Activated naive CD4-positive, alpha-beta T cell treated with anti-CD3 and anti-CD28 coated beads for 36 hours (primary cell): ENCODE measurements at regions not wholly inside any gene's neighbourhood (a gene's known extent, or its start where the extent isn't known, plus 50 kb on each side); places are given as distances from the start of the nearest gene placed in this dataset.
"Not testable (repeated sequence)": the region's sequence is repeated elsewhere in the genome, so short reads cannot be mapped to it uniquely, and the experiment has no call there.

ENCODE experiments used
- CTCF ChIA-PET: fragments of 350-600 bp; sonication (Branson Sonifier 250); formaldehyde crosslinking; loops from one replicate; lab custom pipeline; 2021; ENCODE audit warnings: antibody characterized with exemption; lab: Charles Lee
- DNase-seq: peaks from one replicate; pipeline ENCODE4 v3.0.0-alpha.2; 2020
- H3K27ac Mint-ChIP-seq: one replicate; pipeline ENCODE4 v1.8.0; 2021; ENCODE audit warnings: mild to moderate bottlenecking, mixed read lengths
- H3K27me3 Mint-ChIP-seq: one replicate; pipeline ENCODE4 v1.8.0; 2021; ENCODE audit warnings: low read depth, mixed read lengths
- H3K36me3 Mint-ChIP-seq: one replicate; pipeline ENCODE4 v1.8.0; 2021; ENCODE audit warnings: low read depth, mixed read lengths
- H3K4me1 Mint-ChIP-seq: one replicate; pipeline ENCODE4 v1.8.0; 2021; ENCODE audit warnings: low read depth, mixed read lengths
- H3K4me3 Mint-ChIP-seq: one replicate; pipeline ENCODE4 v1.8.0; 2021; ENCODE audit warnings: mild to moderate bottlenecking, moderate library complexity, mixed read lengths
- H3K9me3 Mint-ChIP-seq: one replicate; pipeline ENCODE4 v1.8.0; 2021; ENCODE audit warnings: mixed read lengths
- intact Hi-C: fragments of 100-400 bp; cut with micrococcal nuclease; formaldehyde crosslinking; loops from one replicate; pipeline ENCODE4 v1.15.1; 2023

DNA sequence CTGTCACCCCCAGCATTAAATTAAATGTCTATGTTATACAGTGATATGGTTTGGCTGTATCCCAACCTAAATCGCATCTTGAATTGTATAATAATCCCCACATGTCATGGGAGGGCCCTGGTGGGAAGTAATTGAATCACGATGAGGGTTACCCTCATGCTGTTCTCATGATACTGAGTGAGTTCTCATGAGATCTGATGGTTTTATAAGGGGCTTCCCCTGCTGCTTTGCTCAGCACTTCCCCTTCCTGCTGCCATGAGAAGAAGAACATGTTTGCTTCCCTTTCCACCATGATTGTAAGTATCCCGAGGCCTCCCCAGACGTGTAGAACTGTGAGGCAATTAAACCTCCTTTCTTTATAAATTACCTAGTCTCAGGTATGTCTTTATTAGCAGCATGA lies 445.7 kb downstream of the MRPL39 start:
- no peaks in the 10 kb centered on the region for H3K36me3 Mint-ChIP-seq
- H3K9me3 Mint-ChIP-seq = peaks cover 9% of the 10 kb centered on the region
- no peak for DNase-seq
- H3K4me3 Mint-ChIP-seq = no peak overlapping the region
- intact Hi-C loops = no loop called here
- H3K27me3 Mint-ChIP-seq = no peaks in the 10 kb centered on the region
- CTCF ChIA-PET = no interaction called here
- H3K27ac Mint-ChIP-seq = no peak overlapping the region
- no peaks in the 10 kb centered on the region for H3K4me1 Mint-ChIP-seq

DNA sequence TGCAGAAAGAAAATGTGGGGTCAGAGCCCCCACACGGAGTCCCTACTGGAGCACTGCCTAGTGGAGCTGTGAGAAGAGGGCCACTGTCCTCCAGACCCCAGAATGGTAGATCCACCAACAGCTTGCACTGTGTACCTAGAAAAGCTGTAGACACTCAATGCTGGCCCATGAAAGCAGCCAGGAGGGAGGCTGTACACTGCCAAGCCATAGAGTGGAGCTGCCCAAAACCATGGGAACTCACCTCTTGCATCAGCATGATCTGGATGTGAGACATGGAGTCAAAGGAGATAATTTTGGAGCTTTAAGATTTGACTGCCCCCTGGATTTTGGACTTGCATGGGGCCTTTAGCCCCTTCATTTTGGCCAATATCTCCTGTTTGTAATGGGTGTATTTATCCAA lies 452.3 kb downstream of the MRPL39 start:
- H3K27me3 Mint-ChIP-seq, CTCF ChIA-PET: not testable (repeated sequence)

DNA sequence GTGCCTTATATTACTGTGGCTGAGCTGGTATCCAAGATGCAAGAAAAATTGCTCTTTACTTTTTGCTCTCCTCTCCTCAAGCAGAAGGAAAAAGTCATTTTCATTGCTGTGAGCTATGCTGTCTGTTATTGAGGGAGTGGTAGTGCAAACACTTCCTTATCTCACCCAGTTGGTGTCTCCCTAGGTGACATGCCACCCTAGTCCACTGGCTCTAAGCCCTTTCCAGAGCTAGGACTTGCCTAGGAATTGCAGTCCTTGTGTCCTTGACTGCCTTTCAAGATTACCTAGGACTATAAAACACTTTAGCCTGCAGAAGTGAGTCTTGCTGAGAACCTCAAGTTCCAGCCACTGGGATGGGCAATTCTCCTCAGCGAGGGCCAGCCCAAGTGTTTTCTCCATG lies 458.3 kb downstream of the MRPL39 start:
- intact Hi-C loops = no loop called here
- CTCF ChIA-PET = no interaction called here
- no peaks in the 10 kb centered on the region for H3K27me3 Mint-ChIP-seq

More for the DNA sequence above, 452.3 kb downstream of the MRPL39 start:
- intact Hi-C loops, H3K36me3 Mint-ChIP-seq, H3K4me3 Mint-ChIP-seq, H3K4me1 Mint-ChIP-seq, DNase-seq, H3K9me3 Mint-ChIP-seq, H3K27ac Mint-ChIP-seq: not testable (repeated sequence)

DNA sequence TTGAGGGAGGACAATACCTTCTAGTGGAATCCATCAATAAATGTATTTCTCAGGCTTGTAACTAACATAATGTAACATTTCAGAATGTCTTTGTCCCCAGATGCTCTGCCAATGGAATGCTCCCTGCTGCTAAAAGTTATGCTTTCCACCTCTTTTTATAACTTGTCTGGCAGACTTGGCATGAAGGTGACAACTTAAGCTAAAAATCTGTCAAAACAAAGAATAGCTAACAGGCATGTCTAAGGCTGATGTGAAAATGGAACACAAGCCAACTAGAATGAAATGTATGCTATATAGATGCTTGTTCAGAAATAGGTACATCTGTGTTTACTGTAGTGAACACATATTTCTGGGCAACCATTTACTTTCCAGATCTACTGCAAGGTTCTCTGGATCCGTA lies 467.9 kb downstream of the MRPL39 start:
- H3K4me1 Mint-ChIP-seq = no peaks in the 10 kb centered on the region
- no peak for DNase-seq
- H3K36me3 Mint-ChIP-seq = no peaks in the 10 kb centered on the region
- no peak overlapping the region for H3K27ac Mint-ChIP-seq
- H3K4me3 Mint-ChIP-seq = no peak overlapping the region
- no peaks in the 10 kb centered on the region for H3K27me3 Mint-ChIP-seq
- H3K9me3 Mint-ChIP-seq = no peaks in the 10 kb centered on the region
- intact Hi-C loops = no loop called here
- CTCF ChIA-PET = no interaction called here

More for the DNA sequence above, 458.3 kb downstream of the MRPL39 start:
- peaks cover 1% of the 10 kb centered on the region for H3K9me3 Mint-ChIP-seq
- H3K4me1 Mint-ChIP-seq = no peaks in the 10 kb centered on the region
- H3K27ac Mint-ChIP-seq = no peak overlapping the region
- DNase-seq = no peak
- no peaks in the 10 kb centered on the region for H3K36me3 Mint-ChIP-seq
- H3K4me3 Mint-ChIP-seq = no peak overlapping the region

DNA sequence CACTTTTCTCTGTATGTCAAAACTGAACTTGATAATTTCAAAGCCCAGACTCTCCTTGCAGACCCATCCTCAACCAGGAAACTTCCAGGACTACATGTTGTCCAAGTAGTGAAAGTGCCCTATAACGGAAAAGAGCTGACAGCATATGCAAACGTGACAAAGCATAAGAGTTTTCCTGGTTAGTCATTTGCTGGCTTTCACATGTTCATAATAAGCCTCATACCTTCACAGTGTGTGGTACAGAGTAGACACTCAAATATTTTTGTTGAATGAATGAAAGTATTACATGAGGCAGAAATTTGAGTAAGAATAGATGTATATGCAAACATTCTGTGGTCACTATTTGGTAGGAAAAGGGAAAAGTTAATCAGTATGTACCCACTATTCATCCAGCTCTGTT lies 473.3 kb downstream of the MRPL39 start:
- intact Hi-C loops = no loop called here
- no peak for DNase-seq
- Mint-ChIP-seq H3K4me3 (no peak overlapping the region), H3K4me1 (no peaks in the 10 kb centered on the region), H3K36me3 (no peaks in the 10 kb centered on the region), H3K9me3 (no peaks in the 10 kb centered on the region), H3K27ac (no peak overlapping the region), H3K27me3 (no peaks in the 10 kb centered on the region)
- CTCF ChIA-PET = no interaction called here

DNA sequence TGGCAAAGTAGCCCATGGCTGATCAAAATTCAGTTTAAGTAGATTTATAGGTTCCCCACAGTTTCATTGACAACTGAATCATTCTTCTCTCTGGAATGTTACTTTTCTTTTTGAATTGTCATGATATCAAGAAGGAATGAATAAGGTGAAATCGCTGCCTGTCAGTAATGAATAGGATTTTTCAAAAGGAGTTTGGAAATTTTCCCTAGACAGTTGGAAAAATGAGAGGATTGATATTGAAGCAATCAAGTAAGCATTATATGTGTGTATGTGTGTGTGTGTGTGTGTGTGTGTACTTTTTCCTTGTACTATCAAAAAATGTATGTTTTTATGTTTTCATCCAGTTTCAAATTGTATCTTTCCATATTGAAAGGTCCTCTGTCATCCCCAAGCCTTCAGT lies 479.5 kb downstream of the MRPL39 start:
- Mint-ChIP-seq H3K9me3 (no peaks in the 10 kb centered on the region), H3K4me1 (no peaks in the 10 kb centered on the region), H3K4me3 (no peak overlapping the region), H3K36me3 (no peaks in the 10 kb centered on the region), H3K27ac (no peak overlapping the region), H3K27me3 (no peaks in the 10 kb centered on the region)
- CTCF ChIA-PET = no interaction called here
- DNase-seq = no peak
- intact Hi-C loops = loop anchor here (10.0 kb wide), 1 partner anchor 257 kb away; no protein-coding TSS in a partner anchor

DNA sequence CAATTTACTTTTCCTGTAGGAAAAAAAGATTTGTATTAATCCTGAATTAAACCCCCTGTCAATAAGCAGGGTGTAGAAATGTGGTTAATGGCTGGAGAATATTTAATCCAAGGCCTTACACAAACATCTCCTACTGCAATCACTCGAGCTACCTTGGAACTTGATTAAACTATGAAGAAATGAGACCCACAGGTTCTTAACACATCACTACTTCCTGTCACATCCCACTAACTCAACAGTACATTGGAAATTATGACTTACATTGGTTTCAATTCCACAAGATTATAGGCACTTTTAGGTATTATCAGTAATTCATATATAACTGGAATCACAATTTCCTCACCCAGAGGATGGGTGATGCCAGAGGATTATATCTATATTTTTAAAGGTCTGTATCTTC lies 480.3 kb downstream of the MRPL39 start:
- no peak overlapping the region for H3K27ac Mint-ChIP-seq
- intact Hi-C loops = loop anchor here (10.0 kb wide), 1 partner anchor 258 kb away; no protein-coding TSS in a partner anchor
- H3K9me3 Mint-ChIP-seq = no peaks in the 10 kb centered on the region
- no peaks in the 10 kb centered on the region for H3K4me1 Mint-ChIP-seq
- no peaks in the 10 kb centered on the region for H3K27me3 Mint-ChIP-seq
- no peak overlapping the region for H3K4me3 Mint-ChIP-seq
- no peak for DNase-seq
- no peaks in the 10 kb centered on the region for H3K36me3 Mint-ChIP-seq
- CTCF ChIA-PET = interaction anchor here (0.6 kb wide), 1 partner anchor 9 kb away, joined by 3 read pairs; no protein-coding TSS in a partner anchor

DNA sequence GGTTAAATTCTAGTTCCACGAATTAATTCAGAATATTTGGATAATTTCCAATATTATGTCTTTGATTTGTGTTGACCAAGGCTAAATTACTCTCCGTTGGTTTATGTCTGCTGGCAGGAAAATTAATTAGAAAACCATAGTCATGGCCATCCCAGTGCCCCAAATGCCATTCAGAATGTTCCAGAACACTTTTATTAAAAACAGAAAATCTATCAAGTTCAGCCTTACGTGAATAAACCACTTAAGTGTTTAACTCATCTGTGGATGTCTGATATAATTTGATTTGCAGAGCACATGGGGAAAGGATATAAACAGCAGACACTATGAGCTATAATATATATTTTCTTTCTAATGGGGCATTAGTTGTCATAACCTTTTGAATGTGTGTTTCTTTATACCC lies 480.7 kb downstream of the MRPL39 start:
- H3K9me3 Mint-ChIP-seq = no peaks in the 10 kb centered on the region
- no peak overlapping the region for H3K27ac Mint-ChIP-seq
- CTCF ChIA-PET = no interaction called here
- no peak overlapping the region for H3K4me3 Mint-ChIP-seq
- DNase-seq = no peak
- intact Hi-C loops = loop anchor here (10.0 kb wide), 1 partner anchor 258 kb away; no protein-coding TSS in a partner anchor
- H3K27me3 Mint-ChIP-seq = no peaks in the 10 kb centered on the region
- no peaks in the 10 kb centered on the region for H3K36me3 Mint-ChIP-seq
- H3K4me1 Mint-ChIP-seq = no peaks in the 10 kb centered on the region

DNA sequence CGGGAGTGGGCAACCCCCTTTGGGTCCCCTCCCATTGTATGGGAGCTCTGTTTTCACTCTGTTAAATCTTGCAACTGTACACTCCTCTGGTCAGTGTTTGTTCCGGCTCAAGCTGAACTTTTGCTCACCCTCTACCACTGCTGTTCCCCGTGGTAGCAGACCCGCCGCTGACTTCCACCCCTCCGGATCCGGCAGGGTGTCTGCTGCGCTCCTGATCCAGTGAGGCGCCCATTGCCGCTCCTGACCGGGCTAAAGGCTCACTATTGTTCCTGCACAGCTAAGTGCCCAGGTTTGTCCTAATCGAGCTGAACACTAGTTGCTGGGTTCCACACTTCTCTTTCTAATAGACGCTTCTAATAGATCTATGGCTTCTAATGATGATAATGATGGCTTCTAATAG lies 488.6 kb downstream of the MRPL39 start:
- DNase-seq = no peak
- Mint-ChIP-seq H3K27me3 (no peaks in the 10 kb centered on the region), H3K36me3 (no peaks in the 10 kb centered on the region), H3K4me3 (no peak overlapping the region), H3K4me1 (no peaks in the 10 kb centered on the region), H3K27ac (no peak overlapping the region), H3K9me3 (peaks cover 1% of the 10 kb centered on the region)
- CTCF ChIA-PET = interaction anchor here (0.6 kb wide), 1 partner anchor 9 kb away, joined by 3 read pairs; no protein-coding TSS in a partner anchor
- intact Hi-C loops = no loop called here

DNA sequence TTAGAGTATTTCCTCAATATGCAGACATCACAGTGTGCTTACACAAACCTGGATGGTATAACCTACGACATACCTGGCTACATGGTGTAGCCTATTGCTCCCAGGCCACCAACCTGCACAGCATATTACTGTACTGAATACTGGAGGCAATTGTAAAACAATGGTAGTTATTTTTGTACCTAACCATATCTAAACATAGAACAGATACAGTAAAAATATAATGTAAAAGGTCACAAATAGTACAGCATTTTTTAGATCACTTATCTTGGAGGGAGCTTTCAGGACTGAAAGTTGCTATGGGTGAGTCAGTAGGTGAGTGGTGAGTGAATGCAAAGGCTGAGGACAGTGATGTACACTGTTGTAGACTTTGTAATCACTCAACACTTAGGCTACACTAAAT lies 492.3 kb downstream of the MRPL39 start:
- Mint-ChIP-seq H3K4me3 (no peak overlapping the region), H3K27ac (no peak overlapping the region), H3K9me3 (no peaks in the 10 kb centered on the region), H3K4me1 (no peaks in the 10 kb centered on the region), H3K36me3 (no peaks in the 10 kb centered on the region), H3K27me3 (no peaks in the 10 kb centered on the region)
- DNase-seq = no peak
- CTCF ChIA-PET = no interaction called here
- intact Hi-C loops = no loop called here

DNA sequence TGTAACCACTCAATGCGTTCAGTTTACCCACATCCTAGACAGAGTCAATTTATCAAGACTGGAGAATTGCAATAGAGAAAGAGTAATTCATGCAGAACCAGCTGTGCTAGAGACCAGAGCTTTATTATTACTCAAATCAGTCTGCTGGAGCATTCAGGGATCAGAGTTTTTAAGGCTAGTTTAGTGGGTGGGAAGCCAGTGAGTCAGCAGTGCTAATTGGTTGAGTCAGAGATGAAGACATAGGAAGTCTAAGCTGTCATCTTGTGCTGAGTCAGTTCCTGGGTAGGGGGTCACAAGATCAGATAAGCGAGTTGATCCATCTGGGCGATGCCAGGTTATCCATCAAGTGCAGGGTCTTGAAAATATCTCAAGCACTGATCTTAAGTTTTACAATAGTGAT lies 499.6 kb downstream of the MRPL39 start:
- no peaks in the 10 kb centered on the region for H3K27me3 Mint-ChIP-seq
- CTCF ChIA-PET = no interaction called here

DNA sequence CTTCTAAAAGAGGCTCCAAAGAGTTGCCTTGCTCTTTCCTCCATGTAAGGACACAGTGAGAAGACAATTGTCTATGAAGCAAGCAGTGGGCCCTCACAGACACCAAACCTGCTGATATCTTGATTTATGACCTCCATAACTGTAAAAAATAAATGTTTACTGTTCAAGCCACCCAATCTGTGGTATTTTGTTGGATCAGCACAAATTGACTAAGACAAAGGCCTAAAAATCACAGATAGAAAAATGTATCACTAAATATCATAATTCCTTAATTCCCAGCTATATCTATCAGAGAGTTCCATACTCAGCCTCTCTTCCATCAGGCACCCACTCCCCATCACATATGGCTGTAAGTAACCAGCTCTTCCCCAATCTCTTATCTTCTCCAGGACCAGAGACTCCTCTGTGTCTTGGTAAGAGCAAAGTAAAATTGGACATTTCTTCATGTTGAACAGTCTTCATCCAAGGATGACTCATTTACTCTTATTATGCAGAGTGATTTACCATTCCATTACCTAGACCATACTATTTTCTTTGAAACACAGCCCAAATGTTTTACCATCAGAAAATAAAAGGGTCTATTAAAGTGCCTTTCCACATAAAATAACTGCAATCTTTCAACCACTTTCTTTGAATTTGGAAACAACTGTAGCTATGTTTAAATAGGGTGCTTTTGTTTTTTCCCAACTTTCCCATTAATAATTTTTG lies 503.6 kb downstream of the MRPL39 start:
- H3K4me1 Mint-ChIP-seq = no peaks in the 10 kb centered on the region
- no peak for DNase-seq

More for the DNA sequence above, 499.6 kb downstream of the MRPL39 start:
- no peaks in the 10 kb centered on the region for H3K36me3 Mint-ChIP-seq
- no peak for DNase-seq
- no peak overlapping the region for H3K27ac Mint-ChIP-seq
- H3K4me1 Mint-ChIP-seq = no peaks in the 10 kb centered on the region
- H3K9me3 Mint-ChIP-seq = no peaks in the 10 kb centered on the region
- intact Hi-C loops = no loop called here
- no peak overlapping the region for H3K4me3 Mint-ChIP-seq

DNA sequence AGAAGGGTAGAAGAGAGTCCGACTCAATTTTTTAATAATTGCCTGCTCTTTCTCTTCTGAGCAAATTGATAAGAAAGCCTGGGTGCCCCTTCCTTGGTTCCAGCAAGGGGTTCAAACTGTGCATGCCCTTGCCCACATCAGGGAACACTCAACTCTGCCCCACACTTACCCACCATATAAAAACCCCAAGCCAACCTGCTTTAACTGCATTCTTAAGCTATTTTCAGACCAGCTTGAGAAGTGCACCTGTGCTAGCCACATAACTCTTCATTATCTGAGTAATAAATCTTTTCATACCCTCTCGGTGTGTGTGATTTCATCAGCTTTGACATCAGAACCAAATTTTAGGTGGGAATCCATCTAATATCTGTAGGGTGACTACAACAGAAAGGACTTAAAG lies 509.6 kb downstream of the MRPL39 start:
- Mint-ChIP-seq H3K4me1 (no peaks in the 10 kb centered on the region), H3K36me3 (no peaks in the 10 kb centered on the region), H3K9me3 (no peaks in the 10 kb centered on the region), H3K4me3 (no peak overlapping the region), H3K27me3 (no peaks in the 10 kb centered on the region), H3K27ac (no peak overlapping the region)
- CTCF ChIA-PET = no interaction called here
- no peak for DNase-seq
- intact Hi-C loops = no loop called here

More for the DNA sequence above, 503.6 kb downstream of the MRPL39 start:
- Mint-ChIP-seq H3K9me3 (no peaks in the 10 kb centered on the region), H3K27ac (no peak overlapping the region), H3K27me3 (no peaks in the 10 kb centered on the region), H3K36me3 (no peaks in the 10 kb centered on the region), H3K4me3 (no peak overlapping the region)
- intact Hi-C loops = no loop called here
- CTCF ChIA-PET = no interaction called here
